Ureter (tissue), 1 donor: ENCODE measurements at regions not wholly inside any gene's neighbourhood (a gene's known extent, or its start where the extent isn't known, plus 50 kb on each side); places are given as distances from the start of the nearest gene placed in this dataset.

Experiments used
- DNase-seq: peaks from one replicate; pipeline ENCODE4 v3.0.0-alpha.2; 2020; ENCODE audit warnings: low spot score
- donor health status: DM: yes; HTN: yes; CAD: no.

GRCh38 chr3:164236851-164237250 is 841.4 kb downstream of the SI start:
- no peak for DNase-seq

- DNase-seq: no peak
Measured at GRCh38 chr3:164235289-164236028, 842.8 kb downstream of the SI start.

GRCh38 chr3:164233951-164234350 is 844.3 kb downstream of the SI start:
- no peak for DNase-seq

GRCh38 chr3:164231718-164232117 is 846.6 kb downstream of the SI start:
- DNase-seq: no peak

- DNase-seq: no peak
Measured at GRCh38 chr3:164230385-164231094, 847.8 kb downstream of the SI start.

- DNase-seq: no peak
Measured at GRCh38 chr3:164224126-164224525, 854.2 kb downstream of the SI start.

GRCh38 chr3:164222197-164222596 is 856.1 kb downstream of the SI start:
- DNase-seq: no peak

GRCh38 chr3:164221297-164221696 is 857.0 kb downstream of the SI start:
- DNase-seq: no peak

GRCh38 chr3:164209363-164209762 is 868.9 kb downstream of the SI start:
- DNase-seq: no peak

- no peak for DNase-seq
Measured at GRCh38 chr3:164208821-164209220, 869.5 kb downstream of the SI start.

GRCh38 chr3:164208048-164208447 is 870.2 kb downstream of the SI start:
- DNase-seq: no peak

- DNase-seq: no peak
Measured at GRCh38 chr3:164200053-164200823, 878.1 kb downstream of the SI start.

GRCh38 chr3:164196477-164196876 is 881.8 kb downstream of the SI start:
- no peak for DNase-seq

GRCh38 chr3:164194842-164195241 is 883.5 kb downstream of the SI start:
- no peak for DNase-seq

GRCh38 chr3:164192974-164193373 is 885.3 kb downstream of the SI start:
- DNase-seq: no peak

- DNase-seq: no peak
Measured at GRCh38 chr3:164190566-164190965, 887.7 kb downstream of the SI start.

- no peak for DNase-seq
Measured at GRCh38 chr3:164186095-164186494, 892.2 kb downstream of the SI start.

- DNase-seq: no peak
Measured at GRCh38 chr3:164179110-164179774, 899.1 kb downstream of the SI start.

- no peak for DNase-seq
Measured at GRCh38 chr3:164174059-164174458, 904.2 kb downstream of the SI start.

GRCh38 chr3:164155400-164155799 is 922.9 kb downstream of the SI start:
- no peak for DNase-seq

GRCh38 chr3:164144824-164145223 is 933.5 kb downstream of the SI start:
- no peak for DNase-seq

- no peak for DNase-seq
Measured at GRCh38 chr3:164132878-164133277, 945.4 kb downstream of the SI start.
